Limb (tissue), 2 donors: ENCODE measurements at regions not wholly inside any gene's neighbourhood (a gene's known extent, or its start where the extent isn't known, plus 50 kb on each side); places are given as distances from the start of the nearest gene placed in this dataset.
"Not testable (repeated sequence)": the region's sequence is repeated elsewhere in the genome, so short reads cannot be mapped to it uniquely, and the experiment has no call there.

Source experiments
- DNase-seq, 2 donors: peaks; one replicate each; pipeline ENCODE4 v3.0.0-alpha.2; 2016; ENCODE audit errors: extremely low spot score in 2 of 2

GRCh38 chr5:72760259-72760658, 56.2 kb upstream of the TNPO1 start:
- DNase-seq: no peak

DNA sequence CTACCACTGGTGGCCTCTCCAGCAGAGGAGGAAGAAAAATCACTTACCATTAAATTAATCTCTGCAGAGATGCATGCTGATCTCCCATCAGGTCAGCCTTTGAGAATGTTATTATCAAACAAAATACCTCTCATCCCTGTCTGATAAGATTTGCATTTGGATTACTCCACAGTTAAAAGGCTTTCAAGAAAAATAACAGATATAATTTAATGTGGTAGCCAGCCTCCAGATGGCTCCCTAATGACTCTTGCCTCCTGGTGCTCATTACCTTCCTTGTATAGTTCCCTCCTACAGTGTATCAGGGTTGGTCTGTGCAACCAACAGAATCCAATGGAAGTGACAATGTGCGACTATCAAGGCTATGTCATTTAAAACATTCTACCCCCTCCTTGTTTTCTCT, 63.6 kb upstream of the TNPO1 start:
- DNase-seq: no peak

DNA sequence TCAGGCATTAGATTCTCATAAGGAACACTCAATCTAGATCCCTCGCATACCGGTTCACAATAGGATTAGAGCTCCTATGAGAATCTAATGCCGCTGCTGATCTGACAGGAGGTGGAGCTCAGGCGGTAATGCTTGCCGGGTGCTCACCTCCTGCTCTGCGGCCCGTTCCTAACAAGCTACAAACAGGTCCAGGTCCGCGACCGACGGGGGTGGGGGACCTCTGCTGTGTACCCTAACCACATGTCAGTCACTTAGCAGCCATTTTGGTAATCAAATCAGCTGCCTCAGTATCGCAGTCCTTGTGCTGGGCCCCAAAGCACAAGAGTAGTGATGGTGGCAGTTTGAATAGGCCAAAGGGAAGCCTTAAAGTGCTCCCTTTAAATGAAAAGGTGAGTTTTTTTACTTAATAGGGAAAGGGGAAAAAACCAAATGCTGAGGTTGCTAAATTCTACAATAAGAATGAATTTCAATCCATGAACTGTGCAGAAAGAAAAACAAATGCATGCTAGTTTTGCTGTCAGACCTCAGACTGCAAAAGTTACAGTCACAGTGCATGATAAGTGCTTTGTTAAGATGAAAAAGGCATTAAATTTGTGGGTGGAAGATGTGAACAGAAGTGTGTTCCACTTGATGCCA, 67.0 kb upstream of the TNPO1 start:
- no peak for DNase-seq

- DNase-seq: no peak
Measured at GRCh38 chr5:72747826-72748225, 68.6 kb upstream of the TNPO1 start.

DNA sequence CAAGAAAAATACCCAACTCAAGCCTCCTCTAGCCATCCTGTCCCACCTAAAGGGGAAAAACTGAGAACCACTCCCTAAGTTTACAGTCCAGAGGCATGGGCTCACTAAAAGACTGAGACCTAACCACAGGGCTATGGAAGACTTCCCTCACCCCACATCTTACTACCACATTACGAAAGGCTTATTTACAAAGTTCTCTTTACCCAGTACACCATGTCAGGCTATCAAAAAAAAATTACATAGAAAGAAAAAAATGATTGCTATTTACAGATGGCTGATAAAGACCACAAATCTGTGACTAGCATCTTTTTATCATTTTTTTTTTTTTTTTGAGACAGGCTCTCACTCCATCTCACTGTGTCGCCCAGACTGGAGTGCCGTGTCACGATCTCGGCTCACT, 69.7 kb upstream of the TNPO1 start:
- DNase-seq: no peak

DNA sequence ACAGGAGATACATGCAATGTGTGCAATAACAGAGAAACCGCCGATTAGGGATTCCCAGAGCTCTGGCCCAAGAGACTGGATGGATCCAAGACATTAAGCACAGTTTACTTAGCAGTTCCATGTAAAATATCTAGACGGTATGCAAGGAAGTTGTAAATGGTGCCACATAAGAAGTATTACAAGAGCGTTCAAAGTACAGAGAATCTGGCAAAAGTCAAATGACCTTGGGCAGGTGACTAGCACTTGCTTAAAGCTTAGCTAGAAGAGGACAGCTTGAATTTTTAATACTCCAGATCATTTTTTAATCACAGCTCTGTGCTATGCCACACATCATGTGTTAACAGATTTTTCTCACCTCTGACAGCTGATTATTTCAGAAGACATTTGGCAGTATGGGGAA, 72.3 kb upstream of the TNPO1 start:
- DNase-seq: no peak

GRCh38 chr5:72741805-72742204, 74.7 kb upstream of the TNPO1 start:
- no peak for DNase-seq

GRCh38 chr5:72733810-72734209, 82.7 kb upstream of the TNPO1 start:
- DNase-seq: no peak

- no peak for DNase-seq
Measured at GRCh38 chr5:72723581-72723980, 92.9 kb upstream of the TNPO1 start.

DNA sequence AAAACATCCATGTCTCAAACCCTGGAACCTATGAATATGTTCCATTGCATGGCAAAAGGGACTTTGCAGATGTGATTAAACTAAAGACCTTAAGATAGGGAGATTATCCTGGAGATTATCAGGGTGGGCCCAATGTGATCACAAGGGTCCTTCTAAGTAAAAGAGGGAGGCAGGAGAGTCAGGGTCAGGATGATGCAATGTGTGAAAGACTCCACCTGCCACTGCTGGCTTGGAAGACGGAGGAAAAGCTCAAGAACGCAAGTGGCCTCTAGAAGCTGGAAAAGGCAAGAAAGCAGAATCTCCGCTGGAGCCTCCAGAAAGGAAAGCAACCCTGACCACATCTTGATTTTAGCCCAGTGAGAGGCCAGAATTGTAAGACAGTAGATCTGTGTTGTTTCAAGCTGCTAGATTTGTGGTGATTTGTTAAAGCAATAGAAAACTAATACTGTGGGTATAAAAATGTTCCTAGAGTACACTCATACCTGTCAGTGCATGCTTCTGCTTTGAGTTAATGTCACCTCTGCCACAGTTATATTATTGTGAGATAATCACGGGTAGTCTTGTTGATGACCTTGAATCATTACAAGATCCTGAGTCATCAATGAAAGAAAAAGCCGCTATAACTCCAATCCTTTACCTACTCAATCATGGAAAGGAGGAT, 93.5 kb upstream of the TNPO1 start:
- no peak for DNase-seq

GRCh38 chr5:72721844-72722243, 94.6 kb upstream of the TNPO1 start:
- DNase-seq: no peak

DNA sequence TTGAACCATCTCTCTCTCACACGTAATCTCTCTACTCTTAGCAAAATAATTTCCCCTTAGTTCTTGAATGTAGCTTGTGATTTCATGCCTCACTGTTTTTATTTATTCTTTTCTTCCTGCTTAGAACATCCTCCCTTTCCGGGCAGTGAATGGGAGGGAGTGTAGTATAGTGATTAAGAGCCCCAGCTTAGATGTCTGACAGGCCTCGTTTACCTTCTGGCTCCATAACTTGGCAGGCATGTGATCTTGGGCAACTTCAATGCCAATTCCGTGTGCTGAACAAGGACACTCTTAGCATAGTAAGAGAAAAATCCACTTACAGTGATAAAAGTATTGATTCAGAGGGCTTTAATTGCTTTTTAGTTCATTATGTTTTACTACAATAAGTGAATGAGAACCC, 96.3 kb upstream of the TNPO1 start:
- no peak for DNase-seq

GRCh38 chr5:72711351-72711750, 105.1 kb upstream of the TNPO1 start:
- DNase-seq: no peak

DNA sequence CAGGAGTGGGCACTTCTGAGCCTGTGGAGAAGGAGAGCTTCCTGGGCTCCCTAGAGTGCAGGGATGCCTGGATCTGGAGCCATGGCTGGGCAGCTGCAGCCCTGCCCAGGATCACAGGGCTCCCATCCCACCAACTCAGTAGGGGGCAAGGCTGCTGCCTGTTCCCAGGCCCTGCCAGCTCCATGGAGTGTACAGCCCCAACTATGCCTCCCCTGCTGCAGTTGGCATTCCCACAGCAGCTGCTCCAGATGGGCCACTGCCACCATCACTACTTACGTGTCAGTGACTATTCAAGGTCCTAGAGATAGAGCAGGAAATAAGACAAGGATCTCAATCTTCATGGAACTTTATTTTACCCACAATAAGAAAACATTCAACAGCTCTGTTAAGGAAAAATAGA, 107.1 kb upstream of the TNPO1 start:
- DNase-seq: no peak

DNA sequence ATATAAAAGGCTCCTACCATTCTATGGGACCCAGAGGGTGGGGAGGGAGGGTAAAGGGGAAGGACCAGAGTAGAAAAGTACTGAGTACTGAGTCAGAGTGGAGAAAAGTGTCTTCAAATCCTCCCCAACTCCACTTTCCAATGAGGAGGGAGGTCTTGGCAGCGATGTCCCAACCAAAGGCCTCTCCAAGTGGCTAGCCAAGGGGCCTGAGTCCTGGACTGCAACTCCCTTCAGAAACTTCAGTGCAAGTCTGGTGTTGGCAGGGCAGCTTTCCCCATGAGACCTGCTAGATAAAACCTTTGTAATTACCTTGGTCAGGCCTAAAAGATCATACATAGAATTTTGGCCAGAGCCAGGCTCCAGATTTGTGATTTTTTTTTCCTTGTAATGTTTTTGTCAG, 111.3 kb upstream of the TNPO1 start:
- no peak for DNase-seq

DNA sequence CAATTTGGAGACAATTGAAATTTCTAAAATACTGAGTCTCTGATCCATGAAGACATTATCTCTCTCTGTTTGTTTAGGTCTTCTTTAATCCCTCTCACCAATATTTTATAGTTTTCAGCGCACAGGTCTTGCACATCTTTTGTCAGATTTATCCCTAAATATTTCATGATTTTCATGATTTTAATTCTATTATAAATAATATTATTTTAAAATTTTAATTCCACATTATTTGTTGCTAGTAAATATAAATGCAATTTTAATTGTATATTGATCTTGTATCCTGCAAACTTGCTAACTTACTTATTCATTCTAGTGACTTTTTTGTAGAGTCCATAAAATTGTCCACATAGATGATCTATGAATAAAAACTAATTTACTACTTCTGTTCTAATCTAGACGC, 112.6 kb upstream of the TNPO1 start:
- no peak for DNase-seq

DNA sequence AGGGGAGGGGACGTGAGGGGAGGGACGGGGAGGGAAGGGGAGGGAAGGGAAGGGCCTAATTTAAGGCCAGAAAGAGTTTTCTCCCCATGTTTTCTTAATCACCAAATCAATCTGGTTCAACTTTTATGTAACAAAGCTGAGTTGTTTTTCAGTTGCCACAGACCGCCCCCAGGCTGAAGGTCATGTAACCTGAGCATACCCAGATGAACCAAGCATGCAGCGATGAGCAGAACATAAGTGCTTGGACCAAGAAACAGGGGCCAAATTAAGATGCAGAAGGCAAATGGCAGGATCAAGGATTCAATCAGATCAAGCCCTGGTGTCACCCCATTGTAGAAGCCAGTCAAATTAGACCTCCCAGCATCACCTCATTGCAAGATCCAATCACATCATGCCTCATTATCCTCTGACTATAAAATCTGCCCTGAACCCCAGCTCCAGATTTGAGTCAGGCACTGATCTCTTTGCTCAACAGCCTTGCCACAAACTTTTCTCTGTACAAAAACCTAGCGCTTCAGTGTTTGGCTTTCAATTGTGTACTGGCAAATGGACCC, 113.5 kb upstream of the TNPO1 start:
- DNase-seq: no peak

DNA sequence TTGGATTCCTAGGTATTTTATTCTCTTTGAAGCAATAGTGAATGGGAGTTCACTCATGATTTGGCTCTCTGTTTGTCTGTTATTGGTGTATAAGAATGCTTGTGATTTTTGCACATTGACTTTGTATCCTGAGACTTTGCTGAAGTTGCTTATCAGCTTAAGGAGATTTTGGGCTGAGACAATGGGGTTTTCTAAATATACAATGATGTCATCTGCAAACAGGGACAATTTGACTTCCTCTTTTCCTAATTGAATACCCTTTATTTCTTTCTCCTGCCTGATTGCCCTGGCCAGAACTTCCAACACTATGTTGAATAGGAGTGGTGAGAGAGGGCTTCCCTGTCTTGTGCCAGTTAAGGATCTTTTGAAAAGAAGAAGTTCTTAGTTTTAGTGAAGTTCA, 114.4 kb upstream of the TNPO1 start:
- DNase-seq: not testable (repeated sequence)

DNA sequence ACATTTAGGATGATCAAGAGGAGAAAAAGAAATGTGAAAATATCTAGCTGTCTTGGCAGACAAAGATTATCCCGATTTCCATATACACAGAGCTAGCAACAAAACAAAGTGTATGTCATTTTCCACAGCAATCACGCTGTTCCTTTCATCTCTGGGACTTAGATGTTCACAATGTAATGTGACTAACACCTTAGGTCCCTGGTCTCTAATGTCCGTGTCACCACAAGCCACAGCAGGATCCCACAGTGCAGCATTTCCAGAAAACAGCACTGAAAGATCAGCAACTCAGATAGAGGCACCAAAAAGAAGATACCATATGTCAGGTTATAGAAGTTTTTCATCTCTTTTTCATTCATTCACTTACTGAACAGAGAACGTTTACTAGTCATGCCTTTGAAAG, 118.0 kb upstream of the TNPO1 start:
- DNase-seq: no peak

DNA sequence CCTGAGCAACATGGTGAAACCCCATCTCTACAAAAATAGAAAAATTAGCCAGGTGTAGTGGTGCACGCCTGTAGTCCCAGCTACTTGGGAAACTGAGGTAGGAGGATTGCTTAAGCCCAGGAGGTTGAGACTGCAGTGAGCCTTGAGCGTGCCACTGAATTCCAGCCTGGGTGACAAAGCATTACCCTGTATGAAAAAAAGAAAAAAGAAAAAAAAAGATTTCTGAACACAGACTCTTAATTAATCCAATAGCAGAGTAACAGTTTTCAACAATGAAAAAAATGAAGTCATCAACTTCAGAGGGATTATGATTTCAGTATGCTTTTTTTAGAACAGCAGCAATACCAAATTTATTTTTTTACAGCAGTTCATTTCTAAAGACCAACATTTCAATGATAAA, 118.8 kb upstream of the TNPO1 start:
- no peak for DNase-seq

- no peak for DNase-seq
Measured at GRCh38 chr5:72695659-72696058, 120.8 kb upstream of the TNPO1 start.

DNA sequence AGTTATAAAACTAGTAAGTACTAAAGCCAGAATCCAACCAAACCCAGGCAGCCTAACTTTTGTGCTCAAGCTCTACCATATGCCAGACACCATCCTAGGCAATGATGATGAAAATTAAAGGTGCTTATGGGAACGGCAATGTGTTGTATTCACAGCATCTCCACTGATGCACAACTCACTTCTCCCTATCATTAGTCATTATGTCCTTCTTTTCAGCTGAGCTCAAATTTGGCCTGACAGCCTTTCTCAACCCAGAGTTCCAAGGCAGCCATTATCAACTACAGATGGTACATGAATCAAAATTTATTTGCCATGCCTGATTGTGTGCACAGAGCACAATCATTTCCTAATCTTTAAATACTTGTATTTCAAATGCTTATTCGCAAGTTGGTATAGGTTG, 121.6 kb upstream of the TNPO1 start:
- DNase-seq: no peak

GRCh38 chr5:72693546-72694205, 122.8 kb upstream of the TNPO1 start:
- no peak for DNase-seq
